ENCODE measurements at regions not wholly inside any gene's neighbourhood (a gene's known extent, or its start where the extent isn't known, plus 50 kb on each side); places are given as distances from the start of the nearest gene placed in this dataset.

DNA sequence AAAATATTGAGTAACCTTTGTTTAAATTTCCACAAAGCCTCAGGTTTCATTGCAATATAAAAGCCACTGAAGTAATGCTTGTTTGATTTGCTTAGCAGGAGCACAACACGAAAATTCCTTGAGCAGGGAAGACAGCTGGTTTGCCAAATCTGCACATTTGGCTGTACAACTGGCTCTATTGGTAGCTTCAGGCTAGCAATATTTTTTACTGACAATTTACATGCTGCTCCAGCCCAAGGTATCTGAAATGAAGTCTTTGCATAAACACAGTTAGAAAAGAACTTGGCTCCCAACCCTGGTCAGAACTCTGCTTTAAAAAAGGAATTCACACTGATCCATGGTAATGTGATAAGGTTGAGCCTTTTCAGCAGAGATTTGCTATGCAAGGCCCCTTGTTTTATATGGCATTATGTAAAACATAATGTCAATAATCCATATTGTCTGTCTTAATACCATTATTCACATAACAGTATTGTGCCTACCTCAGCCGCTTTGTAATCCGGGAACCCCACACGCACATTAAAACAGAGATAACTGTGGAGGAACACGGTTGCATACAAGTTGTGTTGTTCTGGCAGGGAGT lies 55.7 kb upstream of the CHL1 start:
- Mint-ChIP-seq H3K36me3 (ENCODE audit: low read depth) (no peaks in the 10 kb centered on the region), H3K27me3 (peaks cover 7% of the 10 kb centered on the region), H3K27ac (no peak overlapping the region), H3K4me1 (ENCODE audit: low read depth) (no peaks in the 10 kb centered on the region), H3K9me3 (peaks cover 10% of the 10 kb centered on the region), H3K4me3 (no peak overlapping the region)

Measured in stimulated activated naive CD8-positive, alpha-beta T cell treated with anti-CD3 and anti-CD28 coated beads, Interleukin-15, Interleukin-2, amounts not matched to agents 100 ng/mL and 50 ng/mL, for 24 hours (primary cell).